ENCODE measurements at regions not wholly inside any gene's neighbourhood (a gene's known extent, or its start where the extent isn't known, plus 50 kb on each side); places are given as distances from the start of the nearest gene placed in this dataset.

DNA sequence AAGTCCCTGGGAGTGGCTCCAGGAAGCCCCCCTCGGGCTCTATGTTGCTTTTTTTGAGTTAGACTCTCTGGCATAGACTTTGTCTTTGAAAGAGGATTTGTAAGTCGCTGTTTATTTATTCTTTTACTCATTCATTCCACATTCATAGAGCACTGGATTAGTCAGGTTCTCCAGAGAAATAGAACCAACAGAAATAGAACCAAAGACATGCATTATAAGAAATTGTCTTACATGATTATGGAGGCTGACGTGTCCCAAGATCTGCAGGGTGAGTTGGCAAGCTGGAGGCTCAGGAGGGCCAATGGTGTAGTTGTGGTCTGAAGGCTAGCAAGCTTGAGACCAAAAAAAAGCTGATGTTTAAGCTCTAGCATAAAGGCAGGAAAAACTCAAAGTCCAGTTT, 98.3 kb upstream of the CHD6 start:
- no peak for TF ChIP-seq EZH2 (IDR thresholded peaks at IDR 0.05; ENCODE audit: low read length)
- TF ChIP-seq, protein P1, sequence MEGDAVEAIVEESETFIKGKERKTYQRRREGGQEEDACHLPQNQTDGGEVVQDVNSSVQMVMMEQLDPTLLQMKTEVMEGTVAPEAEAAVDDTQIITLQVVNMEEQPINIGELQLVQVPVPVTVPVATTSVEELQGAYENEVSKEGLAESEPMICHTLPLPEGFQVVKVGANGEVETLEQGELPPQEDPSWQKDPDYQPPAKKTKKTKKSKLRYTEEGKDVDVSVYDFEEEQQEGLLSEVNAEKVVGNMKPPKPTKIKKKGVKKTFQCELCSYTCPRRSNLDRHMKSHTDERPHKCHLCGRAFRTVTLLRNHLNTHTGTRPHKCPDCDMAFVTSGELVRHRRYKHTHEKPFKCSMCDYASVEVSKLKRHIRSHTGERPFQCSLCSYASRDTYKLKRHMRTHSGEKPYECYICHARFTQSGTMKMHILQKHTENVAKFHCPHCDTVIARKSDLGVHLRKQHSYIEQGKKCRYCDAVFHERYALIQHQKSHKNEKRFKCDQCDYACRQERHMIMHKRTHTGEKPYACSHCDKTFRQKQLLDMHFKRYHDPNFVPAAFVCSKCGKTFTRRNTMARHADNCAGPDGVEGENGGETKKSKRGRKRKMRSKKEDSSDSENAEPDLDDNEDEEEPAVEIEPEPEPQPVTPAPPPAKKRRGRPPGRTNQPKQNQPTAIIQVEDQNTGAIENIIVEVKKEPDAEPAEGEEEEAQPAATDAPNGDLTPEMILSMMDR (optimal IDR thresholded peaks at IDR 0.05 in 1 of 3, IDR thresholded peaks at IDR 0.05 in 1 of 3, conservative IDR thresholded peaks at IDR 0.05 in 1 of 3; ENCODE audit: extremely low read depth in 1 of 3, insufficient read depth in 2 of 3, low read length in 3 of 3), result no peak
